Lung (tissue), 11 donors: ENCODE measurements at regions not wholly inside any gene's neighbourhood (a gene's known extent, or its start where the extent isn't known, plus 50 kb on each side); places are given as distances from the start of the nearest gene placed in this dataset.

Experiments
- ATAC-seq: fragments of 200-7000 bp; cut with Tn5 transposase; one replicate; pipeline ENCODE4 v1.9.1; 2020; ENCODE audit warnings: moderate number of reproducible peaks; ENCODE audit not compliant: insufficient read depth, low FRiP score
- DNase-seq, 3 donors: peaks; one replicate each; pipeline ENCODE4 v3.0.0-alpha.2; 2013 to 2017
- H3K27ac ChIP-seq, 2 donors: one replicate each; pipeline ENCODE4 v1.5.1; 2013; ENCODE audit warnings: mild to moderate bottlenecking in 2 of 2, moderate library complexity in 2 of 2, control low read depth in 1 of 2, inconsistent platforms in 1 of 2, low read depth in 1 of 2, low read length in 1 of 2
- H3K27me3 ChIP-seq, 3 donors: one replicate each; pipeline ENCODE4 v1.5.1; 2013; ENCODE audit warnings: low read length in 2 of 3; ENCODE audit not compliant: control insufficient read depth in 3 of 3, insufficient read depth in 3 of 3
- H3K36me3 ChIP-seq, 4 donors: one replicate each; pipeline ENCODE4 v1.5.1; 2013; ENCODE audit warnings: low read length in 4 of 4, mild to moderate bottlenecking in 1 of 4, moderate library complexity in 1 of 4; ENCODE audit not compliant: control insufficient read depth in 4 of 4, insufficient read depth in 4 of 4
- H3K4me1 ChIP-seq, 5 donors: one replicate each; pipeline ENCODE4 v1.5.1; 2013; ENCODE audit warnings: low read length in 5 of 5, mild to moderate bottlenecking in 2 of 5, moderate library complexity in 1 of 5; ENCODE audit not compliant: control insufficient read depth in 5 of 5, insufficient read depth in 5 of 5
- H3K4me3 ChIP-seq: one replicate; pipeline ENCODE4 v1.5.1; 2013; ENCODE audit warnings: mild to moderate bottlenecking, control low read depth, moderate library complexity
- H3K9ac ChIP-seq, 2 donors: one replicate each; pipeline ENCODE4 v1.5.1; 2013; ENCODE audit warnings: low read length in 2 of 2, control low read depth in 1 of 2; ENCODE audit not compliant: insufficient read depth in 1 of 2
- H3K9me3 ChIP-seq, 4 donors: one replicate each; pipeline ENCODE4 v1.5.1; 2013; ENCODE audit warnings: low read length in 3 of 4, mild to moderate bottlenecking in 1 of 4, moderate library complexity in 1 of 4; ENCODE audit not compliant: control insufficient read depth in 4 of 4, insufficient read depth in 3 of 4
- CTCF ChIP-seq: IDR thresholded peaks from 2 replicates; pipeline ENCODE4 v1.5.1; 2012; ENCODE audit warnings: mild to moderate bottlenecking; ENCODE audit errors: control extremely low read depth, extremely low read depth
- WGBS, 2 donors: extraction: QIAGEN DNeasy Blood & Tissue Kit; methylation state at CpG; one replicate each; pipeline ENCODE4 v1.1.7; 2013; 5-methylcytosine and 5-hydroxymethylcytosine counted together
- donor health status: control.
- donor health status: control.
- donor health status: Bipolar disorder and iron deficiency.
- donor health status: healthy.
- donor health status: DM: yes; HTN: yes; CAD: no.

DNA sequence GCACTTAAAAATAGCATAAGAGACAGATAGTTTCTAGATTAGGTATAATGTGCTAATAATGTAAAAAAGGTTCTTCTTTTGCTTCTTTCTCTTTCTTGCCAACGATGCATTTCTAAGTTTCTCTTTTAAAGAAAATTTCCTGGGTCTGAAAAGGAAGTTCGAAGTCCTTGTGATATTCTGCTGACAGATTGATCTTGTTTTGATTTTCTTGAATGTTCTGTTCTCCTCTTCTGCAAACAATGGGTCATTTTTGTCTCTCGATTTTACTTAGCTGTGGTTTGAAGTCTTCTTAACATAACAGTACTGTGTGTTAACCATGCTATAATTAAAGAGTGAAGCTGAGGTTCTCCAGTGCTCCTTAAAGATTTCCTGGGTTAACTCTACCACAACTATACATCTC is 61.1 kb upstream of the ACYP2 start:
- H3K36me3 ChIP-seq = peaks cover 2 to 11% (median 4%) of the 10 kb centered on the region in 4 donors
- DNase-seq (no peak), ATAC-seq (no peak)
- no peak for TF ChIP-seq CTCF
- no peak overlapping the region for H3K27ac ChIP-seq
- H3K9me3 ChIP-seq = peaks cover 0 to 3% (median 1%) of the 10 kb centered on the region in 4 donors
- H3K9ac ChIP-seq = no peak overlapping the region
- WGBS, 2 donors = 60 to 74% methylated on average over 3 of the region's 3 CpGs
- no peak overlapping the region for H3K4me3 ChIP-seq
- no peaks in the 10 kb centered on the region for H3K4me1 ChIP-seq
- no peaks in the 10 kb centered on the region for H3K27me3 ChIP-seq

- no peak for DNase-seq
- H3K27me3 ChIP-seq = no peaks in the 10 kb centered on the region
- H3K4me3 ChIP-seq = no peak overlapping the region
- H3K9me3 ChIP-seq = peaks cover 0 to 3% (median 0%) of the 10 kb centered on the region in 4 donors
- no peak overlapping the region for H3K9ac ChIP-seq
- 49 to 84% methylated on average over 2 of the region's 2 CpGs for WGBS, 2 donors
- TF ChIP-seq CTCF = no peak
- ATAC-seq = no peak
- H3K36me3 ChIP-seq = peaks cover 2 to 11% (median 4%) of the 10 kb centered on the region in 4 donors
- no peaks in the 10 kb centered on the region for H3K4me1 ChIP-seq
- no peak overlapping the region for H3K27ac ChIP-seq
Measured at GRCh38 chr2:54053830-54054229, 61.6 kb upstream of the ACYP2 start.

GRCh38 chr2:54052825-54053718 is 62.3 kb upstream of the ACYP2 start:
- Histone ChIP-seq H3K27me3 (no peaks in the 10 kb centered on the region), H3K4me3 (no peak overlapping the region), H3K9me3 (peaks cover 0 to 3% (median 0%) of the 10 kb centered on the region in 4 donors), H3K4me1 (no peaks in the 10 kb centered on the region), H3K9ac (no peak overlapping the region), H3K36me3 (peaks cover 2 to 11% (median 4%) of the 10 kb centered on the region in 4 donors), H3K27ac (no peak overlapping the region)
- DNase-seq = no peak
- WGBS, 2 donors = 96 to 99% methylated on average over 4 of the region's 4 CpGs
- no peak for TF ChIP-seq CTCF
- no peak for ATAC-seq
